Gastroesophageal sphincter (tissue), 4 donors: ENCODE measurements at regions not wholly inside any gene's neighbourhood (a gene's known extent, or its start where the extent isn't known, plus 50 kb on each side); places are given as distances from the start of the nearest gene placed in this dataset.

Experiments used
- ATAC-seq: fragments of 150-250 bp; one replicate; pipeline ENCODE4 v1.9.1; 2016; ENCODE audit warnings: mild to moderate bottlenecking, moderate library complexity
- H3K27ac ChIP-seq, 4 donors: fragments of 200-600 bp; sonication (generic) in 3 of 4; 1 replicate in 3 of 4; 2 replicates in 1 of 4; pipeline ENCODE4 v1.5.1; 2016 to 2019
- H3K27me3 ChIP-seq: fragments of 200-600 bp; sonication (generic); one replicate; pipeline ENCODE4 v1.5.1; 2019
- H3K36me3 ChIP-seq, 2 donors: fragments of 200-600 bp; sonication (generic); one replicate each; pipeline ENCODE4 v1.5.1; 2019; ENCODE audit warnings: control low read depth in 1 of 2
- H3K4me1 ChIP-seq, 3 donors: fragments of 200-600 bp; sonication (generic); 1 replicate in 2 of 3; 2 replicates in 1 of 3; pipeline ENCODE4 v1.5.1; 2016 to 2019; ENCODE audit warnings: control low read depth in 2 of 3
- H3K4me3 ChIP-seq, 2 donors: fragments of 200-600 bp; sonication (generic); one replicate each; pipeline ENCODE4 v1.5.1; 2019; ENCODE audit warnings: mild to moderate bottlenecking in 1 of 2, moderate library complexity in 1 of 2
- H3K9me3 ChIP-seq, 3 donors: fragments of 200-600 bp; sonication (generic); one replicate each; pipeline ENCODE4 v1.5.1; 2017 to 2019; ENCODE audit warnings: control low read depth in 2 of 3
- EP300 ChIP-seq: sonication (generic); formaldehyde crosslinking; IDR thresholded peaks from one replicate; pipeline ENCODE4 v1.6.1; 2017; ENCODE audit warnings: antibody characterized with exemption, mild to moderate bottlenecking
- POLR2A ChIP-seq, 2 donors: fragments of 450-650 bp; IDR thresholded peaks; one replicate each; pipeline ENCODE4 v1.6.1; 2017; ENCODE audit warnings: antibody characterized with exemption in 2 of 2, mild to moderate bottlenecking in 2 of 2, moderate library complexity in 1 of 2
- POLR2AphosphoS5 ChIP-seq: sonication (generic); formaldehyde crosslinking; IDR thresholded peaks from one replicate; pipeline ENCODE4 v1.6.1; 2017; ENCODE audit warnings: antibody characterized with exemption
- WGBS, 2 donors: methylation state at CpG; one replicate each; pipeline ENCODE4 v1.1.5; 2018; ENCODE audit warnings: low coverage in 1 of 2; 5-methylcytosine and 5-hydroxymethylcytosine counted together
- TF ChIP-seq, protein P1 (sequence below), 4 experiments: fragments of 200-600 bp in 2 of 4; fragments of 450-650 bp in 2 of 4; sonication (generic) in 1 of 4; IDR thresholded peaks; one replicate each; pipeline ENCODE4 v1.5.1; 2017 to 2019; ENCODE audit warnings: antibody characterized with exemption in 4 of 4, mild to moderate bottlenecking in 2 of 4, moderate library complexity in 2 of 4

DNA sequence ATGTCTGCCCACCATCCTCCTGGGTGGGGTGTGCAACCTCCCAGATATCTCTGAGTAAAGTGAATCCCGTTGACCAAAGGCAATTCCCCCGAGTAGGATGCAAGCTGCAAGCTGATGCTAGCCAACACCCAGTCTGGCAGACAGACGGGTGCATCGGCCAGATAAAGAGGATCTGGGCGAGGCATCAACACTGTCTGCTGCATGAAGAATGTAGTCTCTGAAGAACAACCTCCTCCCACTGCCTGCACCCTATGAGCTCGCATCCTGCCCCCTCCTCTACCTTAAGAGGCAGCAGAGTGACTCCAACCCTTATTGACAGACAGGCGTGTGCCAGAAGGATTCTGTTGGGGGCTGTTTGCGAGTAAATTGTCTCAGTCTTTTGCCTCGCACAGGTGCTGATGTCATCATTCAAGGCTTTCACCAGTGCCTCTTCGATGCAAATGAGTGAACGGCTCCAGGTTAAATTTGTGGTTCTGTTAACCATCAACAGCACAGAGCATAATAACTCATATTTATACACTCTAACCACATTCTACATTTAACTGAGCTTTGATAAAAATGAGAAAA is 546.9 kb downstream of the BCOR start:
- Histone ChIP-seq H3K9me3 (no peaks in the 10 kb centered on the region), H3K36me3 (no peaks in the 10 kb centered on the region), H3K27ac (no peak overlapping the region), H3K27me3 (no peaks in the 10 kb centered on the region), H3K4me3 (no peak overlapping the region), H3K4me1 (no peaks in the 10 kb centered on the region)
- 82% methylated on average over 5 of the region's 11 CpGs; no CpG with 5 or more reads in 1 of the 2 donors for WGBS, 2 donors
- no peak for ATAC-seq
- TF ChIP-seq POLR2AphosphoS5, result no peak
- no peak for TF ChIP-seq EP300
- no peak for TF ChIP-seq POLR2A (IDR thresholded peaks at IDR 0.05)
- TF ChIP-seq, protein P1, sequence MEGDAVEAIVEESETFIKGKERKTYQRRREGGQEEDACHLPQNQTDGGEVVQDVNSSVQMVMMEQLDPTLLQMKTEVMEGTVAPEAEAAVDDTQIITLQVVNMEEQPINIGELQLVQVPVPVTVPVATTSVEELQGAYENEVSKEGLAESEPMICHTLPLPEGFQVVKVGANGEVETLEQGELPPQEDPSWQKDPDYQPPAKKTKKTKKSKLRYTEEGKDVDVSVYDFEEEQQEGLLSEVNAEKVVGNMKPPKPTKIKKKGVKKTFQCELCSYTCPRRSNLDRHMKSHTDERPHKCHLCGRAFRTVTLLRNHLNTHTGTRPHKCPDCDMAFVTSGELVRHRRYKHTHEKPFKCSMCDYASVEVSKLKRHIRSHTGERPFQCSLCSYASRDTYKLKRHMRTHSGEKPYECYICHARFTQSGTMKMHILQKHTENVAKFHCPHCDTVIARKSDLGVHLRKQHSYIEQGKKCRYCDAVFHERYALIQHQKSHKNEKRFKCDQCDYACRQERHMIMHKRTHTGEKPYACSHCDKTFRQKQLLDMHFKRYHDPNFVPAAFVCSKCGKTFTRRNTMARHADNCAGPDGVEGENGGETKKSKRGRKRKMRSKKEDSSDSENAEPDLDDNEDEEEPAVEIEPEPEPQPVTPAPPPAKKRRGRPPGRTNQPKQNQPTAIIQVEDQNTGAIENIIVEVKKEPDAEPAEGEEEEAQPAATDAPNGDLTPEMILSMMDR (IDR thresholded peaks at IDR 0.05), result no peak

DNA sequence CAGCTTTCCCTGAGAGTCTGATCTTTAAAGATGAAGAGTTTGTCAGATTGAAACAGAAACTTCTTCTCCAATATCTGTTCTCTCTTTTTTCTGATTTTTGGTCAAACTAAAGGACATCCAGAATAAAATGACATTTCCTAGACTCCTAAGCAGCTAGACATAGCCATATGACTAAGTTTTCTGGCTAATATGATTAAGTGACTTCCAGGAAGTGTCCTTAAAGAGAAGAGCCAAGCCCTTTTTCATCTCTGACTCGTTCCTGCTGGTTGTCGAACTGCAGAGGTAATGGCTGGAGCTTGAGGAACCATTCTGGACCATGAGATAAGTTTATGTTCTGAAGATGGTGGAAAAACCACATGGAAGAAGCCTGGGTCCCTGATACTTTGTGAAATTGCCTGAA is 546.0 kb downstream of the BCOR start:
- ATAC-seq, result no peak
- H3K4me3 ChIP-seq, result no peak overlapping the region
- TF ChIP-seq POLR2A (IDR thresholded peaks at IDR 0.05) (no peak), EP300 (no peak), POLR2AphosphoS5 (no peak)
- TF ChIP-seq, protein P1 (IDR thresholded peaks at IDR 0.05), result no peak
- no peak overlapping the region for H3K27ac ChIP-seq
- 58 to 60% methylated on average over 1 to 2 of the region's 2 CpGs for WGBS, 2 donors
- H3K4me1 ChIP-seq, result no peaks in the 10 kb centered on the region
- no peaks in the 10 kb centered on the region for H3K9me3 ChIP-seq
- no peaks in the 10 kb centered on the region for H3K36me3 ChIP-seq
- no peaks in the 10 kb centered on the region for H3K27me3 ChIP-seq

DNA sequence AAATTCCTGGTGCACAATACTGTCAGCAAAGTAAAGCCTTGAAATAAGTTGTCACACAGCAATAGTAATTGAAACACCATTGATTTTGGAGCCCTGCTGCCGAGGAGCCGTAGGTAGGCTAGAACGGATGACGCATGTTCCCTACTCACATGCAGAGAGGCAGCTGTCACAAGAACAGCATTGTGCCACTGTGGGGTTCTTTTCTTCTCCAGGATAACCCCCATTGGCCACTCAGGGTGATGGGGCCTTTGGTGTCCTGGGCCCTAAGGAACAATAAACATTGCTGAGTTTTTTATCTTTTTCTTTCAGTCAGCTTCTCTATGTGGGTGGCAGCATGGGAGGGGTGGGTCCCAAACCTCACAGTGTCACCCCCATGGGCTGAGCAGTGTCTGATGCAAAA is 542.3 kb downstream of the BCOR start:
- no CpG with 5 or more reads among the region's 4 CpGs for WGBS, 2 donors
- Histone ChIP-seq H3K4me1 (no peaks in the 10 kb centered on the region), H3K36me3 (no peaks in the 10 kb centered on the region), H3K27me3 (no peaks in the 10 kb centered on the region), H3K9me3 (no peaks in the 10 kb centered on the region), H3K4me3 (no peak overlapping the region), H3K27ac (no peak overlapping the region)
- no peak for TF ChIP-seq POLR2AphosphoS5
- TF ChIP-seq POLR2A (IDR thresholded peaks at IDR 0.05), result no peak
- TF ChIP-seq, protein P1 (IDR thresholded peaks at IDR 0.05), result no peak
- TF ChIP-seq EP300, result no peak
- no peak for ATAC-seq

DNA sequence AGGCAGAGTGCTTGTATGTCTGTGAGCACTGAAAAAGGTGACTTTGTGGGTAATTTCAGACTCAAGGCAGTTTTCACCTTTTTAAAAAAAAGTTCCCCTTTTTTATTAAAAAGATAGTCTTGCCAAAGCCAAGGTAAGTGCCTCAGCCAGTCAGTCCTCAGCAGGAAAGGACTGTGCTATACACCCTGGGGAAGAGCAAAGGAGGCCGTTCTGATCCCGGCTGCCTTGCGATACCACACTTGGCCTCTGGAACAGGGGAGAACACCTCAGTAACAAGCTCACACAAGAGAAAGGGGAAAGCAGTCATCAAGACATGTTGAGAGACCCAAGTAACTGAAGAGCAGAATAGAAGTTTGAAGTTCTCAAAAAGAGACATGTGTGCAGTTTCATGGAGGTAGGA is 541.7 kb downstream of the BCOR start:
- H3K27me3 ChIP-seq, result no peaks in the 10 kb centered on the region

GRCh38 chrX:39559229-39559628 is 538.5 kb downstream of the BCOR start:
- no peak overlapping the region for H3K27ac ChIP-seq
- H3K4me1 ChIP-seq, result no peaks in the 10 kb centered on the region
- 60 to 76% methylated on average over 4 of the region's 4 CpGs for WGBS, 2 donors
- no peak overlapping the region for H3K4me3 ChIP-seq
- ATAC-seq, result no peak
- no peaks in the 10 kb centered on the region for H3K36me3 ChIP-seq
- no peaks in the 10 kb centered on the region for H3K27me3 ChIP-seq
- TF ChIP-seq POLR2AphosphoS5 (no peak), POLR2A (IDR thresholded peaks at IDR 0.05) (no peak), EP300 (no peak)
- TF ChIP-seq, protein P1 (IDR thresholded peaks at IDR 0.05), result no peak
- no peaks in the 10 kb centered on the region for H3K9me3 ChIP-seq

More for the DNA sequence above, 541.7 kb downstream of the BCOR start:
- Histone ChIP-seq H3K9me3 (no peaks in the 10 kb centered on the region), H3K4me3 (no peak overlapping the region), H3K4me1 (no peaks in the 10 kb centered on the region), H3K36me3 (no peaks in the 10 kb centered on the region), H3K27ac (no peak overlapping the region)
- ATAC-seq, result no peak
- TF ChIP-seq POLR2A (IDR thresholded peaks at IDR 0.05), result no peak
- TF ChIP-seq, protein P1 (IDR thresholded peaks at IDR 0.05), result no peak
- TF ChIP-seq EP300, result no peak
- TF ChIP-seq POLR2AphosphoS5, result no peak
- 100% methylated on average over 2 to 3 of the region's 3 CpGs for WGBS, 2 donors
